ENCODE measurements at regions not wholly inside any gene's neighbourhood (a gene's known extent, or its start where the extent isn't known, plus 50 kb on each side); places are given as distances from the start of the nearest gene placed in this dataset.
"Not testable (repeated sequence)": the region's sequence is repeated elsewhere in the genome, so short reads cannot be mapped to it uniquely, and the experiment has no call there.

GRCh38 chr4:86522349-86522748 lies 71.8 kb upstream of the PTPN13 start:
- no peak for DNase-seq (ENCODE audit: low spot score)
- in situ Hi-C loops (cut with MboI; ENCODE audit: low pct_unique_long_range_greater_than_20kb, low sequenced_read_pairs, unreplicated experiment), result no loop called here
- peak; percentile 30 for TF ChIP-seq CTCF (IDR thresholded peaks at IDR 0.05; ENCODE audit: extremely low read depth, insufficient read depth, missing control alignments)

- no peak for TF ChIP-seq CTCF (IDR thresholded peaks at IDR 0.05; ENCODE audit: extremely low read depth, insufficient read depth, missing control alignments)
- DNase-seq (ENCODE audit: low spot score), result no peak
- in situ Hi-C loops (cut with MboI; ENCODE audit: low pct_unique_long_range_greater_than_20kb, low sequenced_read_pairs, unreplicated experiment), result no loop called here
Measured at GRCh38 chr4:86523333-86523732, 70.8 kb upstream of the PTPN13 start.

GRCh38 chr4:86527713-86528112 lies 66.4 kb upstream of the PTPN13 start:
- in situ Hi-C loops (cut with MboI; ENCODE audit: low pct_unique_long_range_greater_than_20kb, low sequenced_read_pairs, unreplicated experiment); DNase-seq (ENCODE audit: low spot score): not testable (repeated sequence)

GRCh38 chr4:86529436-86529835 lies 64.7 kb upstream of the PTPN13 start:
- no peak for DNase-seq (ENCODE audit: low spot score)
- TF ChIP-seq CTCF (IDR thresholded peaks at IDR 0.05; ENCODE audit: extremely low read depth, insufficient read depth, missing control alignments), result no peak
- in situ Hi-C loops (cut with MboI; ENCODE audit: low pct_unique_long_range_greater_than_20kb, low sequenced_read_pairs, unreplicated experiment), result no loop called here

- in situ Hi-C loops (cut with MboI; ENCODE audit: low pct_unique_long_range_greater_than_20kb, low sequenced_read_pairs, unreplicated experiment), result no loop called here
- no peak for DNase-seq (ENCODE audit: low spot score)
- no peak for TF ChIP-seq CTCF (IDR thresholded peaks at IDR 0.05; ENCODE audit: extremely low read depth, insufficient read depth, missing control alignments)
Measured at GRCh38 chr4:86530183-86530582, 63.9 kb upstream of the PTPN13 start.

GRCh38 chr4:86531440-86531839 lies 62.7 kb upstream of the PTPN13 start:
- no peak for DNase-seq (ENCODE audit: low spot score)
- TF ChIP-seq CTCF (IDR thresholded peaks at IDR 0.05; ENCODE audit: extremely low read depth, insufficient read depth, missing control alignments), result no peak
- in situ Hi-C loops (cut with MboI; ENCODE audit: low pct_unique_long_range_greater_than_20kb, low sequenced_read_pairs, unreplicated experiment), result no loop called here

- TF ChIP-seq CTCF (IDR thresholded peaks at IDR 0.05; ENCODE audit: extremely low read depth, insufficient read depth, missing control alignments), result no peak
- DNase-seq (ENCODE audit: low spot score), result no peak
- in situ Hi-C loops (cut with MboI; ENCODE audit: low pct_unique_long_range_greater_than_20kb, low sequenced_read_pairs, unreplicated experiment), result no loop called here
Measured at GRCh38 chr4:86532851-86533250, 61.3 kb upstream of the PTPN13 start.

Measured in GM13977 (cell line).